HG03159 (cell line): ENCODE measurements at regions not wholly inside any gene's neighbourhood (a gene's known extent, or its start where the extent isn't known, plus 50 kb on each side); places are given as distances from the start of the nearest gene placed in this dataset.
A peak's percentile ranks its signal among the peaks of the same experiment; 100 is the strongest.
"Not testable (repeated sequence)": the region's sequence is repeated elsewhere in the genome, so short reads cannot be mapped to it uniquely, and the experiment has no call there.

ENCODE experiments used
- ATAC-seq: cut with Tn5 transposase; IDR thresholded peaks from one replicate; pipeline ENCODE4 v1.9.1; 2021; ENCODE audit warnings: mild to moderate bottlenecking, moderate library complexity; ENCODE audit not compliant: unreplicated experiment

GRCh38 chr5:108696951-108697715 is 50.6 kb upstream of the FER start:
- ATAC-seq = no peak

DNA sequence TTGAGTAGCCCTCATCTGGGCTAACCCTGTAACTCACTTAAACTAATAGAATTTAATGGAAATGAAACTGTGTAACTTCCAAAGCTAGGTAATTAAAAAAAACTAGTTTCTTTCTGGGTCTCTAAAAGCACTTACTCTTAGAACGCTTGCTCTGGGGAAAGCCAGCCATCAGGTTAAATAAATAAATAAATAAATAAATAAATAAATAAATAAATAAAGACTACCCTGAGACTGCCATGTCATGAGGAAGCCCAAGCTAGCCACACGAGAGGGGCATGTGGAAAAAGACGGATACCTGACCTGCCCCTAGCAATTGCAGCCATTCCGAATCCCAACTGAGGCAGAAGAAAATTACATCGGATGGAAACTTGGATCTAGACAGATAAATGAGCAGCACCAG is 51.3 kb upstream of the FER start:
- ATAC-seq = no peak

DNA sequence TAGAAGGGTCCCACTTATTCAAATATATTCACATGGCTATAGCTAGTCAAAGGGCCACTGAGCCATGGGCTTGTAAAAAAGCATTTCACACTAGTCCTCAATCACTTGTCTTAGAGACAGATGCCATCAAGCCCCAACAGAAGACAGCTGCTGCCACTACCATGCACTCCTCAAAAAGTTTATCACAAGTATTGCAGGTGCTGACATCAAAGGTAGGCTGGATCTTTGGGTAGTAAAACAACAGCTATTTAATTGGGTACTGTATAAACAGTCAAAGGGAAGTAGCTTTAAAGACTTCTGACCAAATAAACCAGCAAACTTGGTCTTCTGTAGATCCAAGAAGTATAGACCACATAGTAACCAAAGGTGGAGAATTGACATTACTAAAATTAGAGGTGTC is 59.2 kb upstream of the FER start:
- no peak for ATAC-seq

- no peak for ATAC-seq
These were observed 60.0 kb upstream of the FER start for GRCh38 chr5:108687595-108688200.

GRCh38 chr5:108686676-108687075 is 61.0 kb upstream of the FER start:
- ATAC-seq = no peak

GRCh38 chr5:108685448-108686216 is 62.1 kb upstream of the FER start:
- ATAC-seq = not testable (repeated sequence)

GRCh38 chr5:108681079-108681921 is 66.4 kb upstream of the FER start:
- peak; percentile 97 for ATAC-seq

DNA sequence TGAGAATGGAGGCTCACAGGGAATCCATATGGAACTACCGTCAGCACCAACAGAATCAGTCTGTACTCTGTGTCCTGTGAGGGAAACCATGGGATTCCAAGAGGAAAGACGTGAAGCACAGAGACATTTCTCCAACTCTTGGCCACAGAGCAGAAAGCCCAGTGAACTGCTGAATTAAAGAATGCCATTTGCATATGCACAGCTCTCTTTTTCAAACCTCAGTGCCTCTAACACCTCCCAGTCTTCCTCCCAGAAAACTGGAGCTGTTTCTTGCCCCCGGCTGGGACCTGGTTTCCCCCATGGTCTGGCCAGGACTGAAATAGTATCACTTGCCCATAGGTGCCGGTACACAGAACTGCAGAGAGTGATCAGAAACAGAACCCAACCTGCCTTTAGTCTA is 69.6 kb upstream of the FER start:
- no peak for ATAC-seq

GRCh38 chr5:108675736-108676135 is 72.0 kb upstream of the FER start:
- no peak for ATAC-seq

DNA sequence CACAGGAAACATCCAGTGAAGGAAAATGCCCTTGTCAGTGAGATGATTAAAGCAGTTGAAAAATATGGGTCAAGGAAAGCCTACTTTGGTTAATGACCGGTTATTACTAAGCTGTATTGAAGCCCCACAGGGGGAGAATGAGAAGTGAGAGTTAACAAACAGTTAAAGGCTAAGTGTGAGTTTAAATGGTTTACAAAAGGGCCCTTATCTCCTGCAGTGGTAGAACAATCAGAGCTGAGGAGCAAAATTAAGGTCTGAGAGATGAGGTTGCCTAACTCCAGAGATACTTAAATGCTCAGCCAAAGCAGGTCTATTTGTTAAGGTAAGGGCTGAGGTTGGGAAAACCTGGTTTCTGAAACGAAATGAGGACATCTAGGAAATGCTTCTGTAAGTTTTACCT is 75.1 kb upstream of the FER start:
- ATAC-seq = no peak

DNA sequence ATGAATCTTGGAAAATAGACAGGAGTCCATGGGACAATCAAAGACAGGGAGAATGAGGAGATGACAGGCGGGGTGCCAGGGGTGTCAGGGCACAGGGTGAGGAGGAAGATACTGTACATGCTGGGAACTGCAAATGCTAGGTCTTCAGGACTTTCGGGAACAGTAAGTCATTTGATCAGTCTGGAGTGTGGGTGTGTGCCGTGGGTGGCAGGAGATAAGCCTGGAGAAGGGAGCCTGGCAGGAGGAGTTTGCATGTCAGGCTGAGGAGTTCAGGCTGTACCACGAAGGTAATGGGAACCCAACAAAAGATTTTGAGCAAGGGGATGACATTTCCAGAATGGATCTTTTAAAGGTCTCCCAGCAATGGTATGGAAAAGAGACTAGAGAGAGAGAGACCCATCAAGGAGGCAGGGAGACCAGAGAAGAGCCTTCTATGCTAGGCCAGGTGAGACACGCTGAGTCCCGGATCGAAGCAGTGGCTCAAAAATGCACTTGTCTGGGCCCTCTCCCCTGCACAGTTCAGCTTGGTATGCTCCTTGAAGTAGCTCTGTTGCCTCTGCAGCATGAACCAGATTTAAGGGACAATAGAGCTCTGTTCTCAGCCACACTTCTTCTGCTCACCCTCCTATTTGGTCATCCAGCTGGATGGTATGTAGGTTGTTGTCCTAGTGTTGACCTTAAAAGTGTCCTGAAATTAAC is 77.0 kb upstream of the FER start:
- ATAC-seq = no peak

- no peak for ATAC-seq
These were observed 78.2 kb upstream of the FER start for GRCh38 chr5:108669462-108669861.

- no peak for ATAC-seq
These were observed 86.0 kb upstream of the FER start for GRCh38 chr5:108661590-108662219.

DNA sequence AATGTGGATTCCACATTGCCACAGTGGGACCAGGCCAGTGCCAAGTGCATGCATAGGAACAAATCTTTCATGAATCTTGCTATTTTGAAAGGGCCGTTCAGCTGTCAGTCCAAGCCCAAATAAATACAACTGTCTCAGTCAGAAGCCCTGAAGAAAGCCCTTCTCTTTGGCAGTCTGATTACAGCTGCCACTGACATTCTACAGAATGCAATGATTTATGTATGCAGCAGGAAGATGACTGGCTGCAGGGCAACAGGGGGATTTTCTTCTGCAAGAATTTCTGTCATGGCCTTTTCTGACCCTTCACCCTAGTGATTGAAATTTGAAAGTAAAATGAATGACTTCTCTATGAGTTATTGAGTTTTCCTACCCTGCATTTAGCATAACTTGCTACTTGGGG is 86.7 kb upstream of the FER start:
- ATAC-seq = no peak

GRCh38 chr5:108660291-108660690 is 87.4 kb upstream of the FER start:
- ATAC-seq = no peak

DNA sequence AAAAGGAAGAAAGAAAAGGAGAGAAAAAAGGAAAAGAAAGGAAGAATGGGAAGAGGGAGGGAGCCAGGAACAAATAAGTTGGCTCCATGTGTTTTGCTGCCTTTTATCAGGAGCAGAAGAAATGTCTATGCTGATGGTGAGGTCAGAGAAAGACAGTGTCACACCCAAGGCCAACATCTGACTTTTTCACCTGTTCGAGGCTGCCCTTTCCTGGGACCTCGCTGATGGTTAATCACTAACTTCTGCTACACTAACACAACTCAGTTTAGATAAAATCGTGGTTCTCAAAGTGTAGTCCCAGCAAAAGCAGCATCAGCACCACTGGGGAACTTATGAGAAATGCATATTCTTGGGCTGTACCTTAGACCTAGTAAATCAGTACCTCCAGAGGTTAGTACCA is 88.2 kb upstream of the FER start:
- ATAC-seq = no peak

- ATAC-seq = no peak
These were observed 91.8 kb upstream of the FER start for GRCh38 chr5:108655750-108656450.

DNA sequence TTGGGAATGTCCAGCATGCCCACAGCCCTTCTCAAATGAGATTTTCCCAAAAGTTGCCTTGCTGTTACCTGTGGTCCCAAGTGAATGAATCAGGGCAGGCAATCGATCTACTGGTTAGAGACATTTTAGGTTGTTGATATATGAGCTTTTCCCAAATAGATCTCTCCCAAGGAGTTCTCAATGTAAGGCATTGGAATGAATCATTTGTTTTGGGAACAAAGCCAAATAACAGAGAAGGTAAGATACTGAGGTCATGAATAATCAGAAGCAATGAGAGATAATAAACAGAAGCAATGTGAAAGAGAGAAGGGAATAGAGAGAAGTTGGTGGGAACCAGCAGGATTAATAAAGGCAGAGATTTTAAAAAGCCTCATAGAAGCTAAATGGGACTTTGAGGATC is 93.6 kb upstream of the FER start:
- ATAC-seq = no peak

DNA sequence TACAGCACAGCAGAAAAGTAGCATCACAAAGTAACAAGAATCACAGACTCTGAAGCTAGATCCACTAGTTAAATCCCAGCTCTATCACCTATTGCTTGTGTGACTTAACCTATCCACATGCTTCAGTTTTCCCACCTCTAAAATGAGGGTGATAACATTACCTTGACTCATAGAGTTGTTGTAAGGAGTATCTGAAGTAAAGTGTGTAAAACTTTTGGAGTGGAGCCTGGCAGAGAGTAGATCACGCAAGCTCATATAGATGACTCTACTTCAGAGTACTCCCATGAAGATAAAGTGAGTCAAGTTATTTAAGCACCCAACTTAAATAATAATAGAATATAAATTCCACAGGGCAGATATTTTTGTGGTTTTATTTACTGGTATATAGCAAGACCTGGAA is 94.5 kb upstream of the FER start:
- ATAC-seq = no peak
